ENCODE measurements at regions not wholly inside any gene's neighbourhood (a gene's known extent, or its start where the extent isn't known, plus 50 kb on each side); places are given as distances from the start of the nearest gene placed in this dataset.
"Not testable (repeated sequence)": the region's sequence is repeated elsewhere in the genome, so short reads cannot be mapped to it uniquely, and the experiment has no call there.

GRCh38 chr1:229717786-229718576 lies 91.9 kb downstream of the URB2 start:
- no peak overlapping the region for H3K27ac ChIP-seq

GRCh38 chr1:229726061-229726460 lies 100.0 kb downstream of the URB2 start:
- H3K4me3 ChIP-seq (ENCODE audit: low read depth, low read length), result no peak overlapping the region
- no peaks in the 10 kb centered on the region for H3K36me3 ChIP-seq
- no peak for TF ChIP-seq CTCF (IDR thresholded peaks at IDR 0.05; ENCODE audit: low read depth, low read length)
- no peaks in the 10 kb centered on the region for H3K9me3 ChIP-seq (ENCODE audit: severe bottlenecking)
- no peaks in the 10 kb centered on the region for H3K27me3 ChIP-seq (ENCODE audit: insufficient read depth, low read depth, severe bottlenecking)
- H3K27ac ChIP-seq, result no peak overlapping the region
- no peak for DNase-seq

More at GRCh38 chr1:229717786-229718576, 91.9 kb downstream of the URB2 start:
- Histone ChIP-seq H3K4me3 (ENCODE audit: low read depth, low read length) (no peak overlapping the region), H3K36me3 (no peaks in the 10 kb centered on the region), H3K9me3 (ENCODE audit: severe bottlenecking) (no peaks in the 10 kb centered on the region), H3K27me3 (ENCODE audit: insufficient read depth, low read depth, severe bottlenecking) (no peaks in the 10 kb centered on the region)
- TF ChIP-seq CTCF (IDR thresholded peaks at IDR 0.05; ENCODE audit: low read depth, low read length), result no peak
- no peak for DNase-seq

- Histone ChIP-seq H3K27ac (no peak overlapping the region), H3K4me3 (ENCODE audit: low read depth, low read length) (no peak overlapping the region), H3K9me3 (ENCODE audit: severe bottlenecking) (no peaks in the 10 kb centered on the region), H3K27me3 (ENCODE audit: insufficient read depth, low read depth, severe bottlenecking) (no peaks in the 10 kb centered on the region), H3K36me3 (no peaks in the 10 kb centered on the region)
- TF ChIP-seq CTCF (IDR thresholded peaks at IDR 0.05; ENCODE audit: low read depth, low read length), result no peak
- DNase-seq, result no peak
Observed at GRCh38 chr1:229729916-229730315, 103.9 kb downstream of the URB2 start.

- TF ChIP-seq CTCF (IDR thresholded peaks at IDR 0.05; ENCODE audit: low read depth, low read length), result no peak
- Histone ChIP-seq H3K27ac (no peak overlapping the region), H3K9me3 (ENCODE audit: severe bottlenecking) (no peaks in the 10 kb centered on the region), H3K36me3 (no peaks in the 10 kb centered on the region), H3K27me3 (ENCODE audit: insufficient read depth, low read depth, severe bottlenecking) (no peaks in the 10 kb centered on the region), H3K4me3 (ENCODE audit: low read depth, low read length) (no peak overlapping the region)
- no peak for DNase-seq
Observed at GRCh38 chr1:229730573-229730972, 104.5 kb downstream of the URB2 start.

- Histone ChIP-seq H3K27me3 (ENCODE audit: insufficient read depth, low read depth, severe bottlenecking) (no peaks in the 10 kb centered on the region), H3K9me3 (ENCODE audit: severe bottlenecking) (no peaks in the 10 kb centered on the region), H3K4me3 (ENCODE audit: low read depth, low read length) (no peak overlapping the region), H3K27ac (no peak overlapping the region), H3K36me3 (no peaks in the 10 kb centered on the region)
- TF ChIP-seq CTCF (IDR thresholded peaks at IDR 0.05; ENCODE audit: low read depth, low read length), result no peak
- DNase-seq, result no peak
Observed at GRCh38 chr1:229732061-229732460, 106.0 kb downstream of the URB2 start.

- no peak for TF ChIP-seq CTCF (IDR thresholded peaks at IDR 0.05; ENCODE audit: low read depth, low read length)
- Histone ChIP-seq H3K9me3 (ENCODE audit: severe bottlenecking) (no peaks in the 10 kb centered on the region), H3K4me3 (ENCODE audit: low read depth, low read length) (no peak overlapping the region)
Observed at GRCh38 chr1:229736376-229736775, 110.3 kb downstream of the URB2 start.

GRCh38 chr1:229742614-229743013 lies 116.6 kb downstream of the URB2 start:
- H3K27ac ChIP-seq; H3K9me3 ChIP-seq (ENCODE audit: severe bottlenecking); DNase-seq; H3K36me3 ChIP-seq; H3K4me3 ChIP-seq (ENCODE audit: low read depth, low read length); H3K27me3 ChIP-seq (ENCODE audit: insufficient read depth, low read depth, severe bottlenecking): not testable (repeated sequence)

More at GRCh38 chr1:229736376-229736775, 110.3 kb downstream of the URB2 start:
- DNase-seq, result no peak
- Histone ChIP-seq H3K27me3 (ENCODE audit: insufficient read depth, low read depth, severe bottlenecking) (no peaks in the 10 kb centered on the region), H3K36me3 (no peaks in the 10 kb centered on the region), H3K27ac (no peak overlapping the region)

Measured in WERI-Rb-1 (cell line).